Left hindlimb (tissue), 1 donor: ENCODE measurements at regions not wholly inside any gene's neighbourhood (a gene's known extent, or its start where the extent isn't known, plus 50 kb on each side); places are given as distances from the start of the nearest gene placed in this dataset.
"Not testable (repeated sequence)": the region's sequence is repeated elsewhere in the genome, so short reads cannot be mapped to it uniquely, and the experiment has no call there.

Experiments
- DNase-seq: peaks from one replicate; pipeline ENCODE4 v3.0.0-alpha.2; 2018

DNA sequence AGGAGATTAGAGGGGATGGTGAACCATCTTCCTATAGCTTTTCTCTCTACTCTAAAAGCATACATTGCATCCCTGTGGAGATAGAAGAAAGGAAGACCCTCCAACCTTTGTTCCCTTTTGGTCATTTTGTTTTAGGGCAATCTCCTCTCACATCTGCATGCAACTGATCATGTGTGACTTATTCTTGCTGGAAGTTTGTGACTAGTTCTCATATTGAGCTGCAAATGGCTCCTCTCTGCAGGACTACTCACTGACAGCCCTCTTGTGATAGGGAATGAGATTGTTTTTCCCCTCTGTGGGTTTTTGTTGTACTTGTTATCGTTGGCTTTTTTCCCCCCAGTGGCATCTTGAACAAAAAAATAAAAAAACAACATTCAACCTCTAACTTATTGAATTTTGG, 416.0 kb upstream of the CNTNAP5 start:
- DNase-seq = no peak

DNA sequence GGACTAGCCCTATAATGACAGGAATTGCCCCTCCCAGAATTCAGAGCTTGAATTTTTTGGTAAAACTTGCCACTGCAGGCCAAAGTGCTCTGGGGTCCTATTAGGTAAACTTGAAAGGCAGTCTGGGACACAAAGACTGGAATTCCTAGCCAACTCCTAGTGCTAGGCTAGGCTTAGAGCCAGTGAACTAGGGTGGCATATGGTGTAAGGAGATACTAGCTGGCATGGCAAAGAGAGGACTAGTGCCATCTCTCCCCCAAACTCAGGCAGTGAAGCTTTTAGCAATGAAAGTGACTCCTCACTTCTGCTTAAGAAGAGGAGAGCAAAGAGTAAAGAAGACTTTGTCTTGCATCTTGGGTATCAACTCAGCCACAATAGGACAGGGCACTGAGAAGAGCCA, 410.5 kb upstream of the CNTNAP5 start:
- DNase-seq = no peak

DNA sequence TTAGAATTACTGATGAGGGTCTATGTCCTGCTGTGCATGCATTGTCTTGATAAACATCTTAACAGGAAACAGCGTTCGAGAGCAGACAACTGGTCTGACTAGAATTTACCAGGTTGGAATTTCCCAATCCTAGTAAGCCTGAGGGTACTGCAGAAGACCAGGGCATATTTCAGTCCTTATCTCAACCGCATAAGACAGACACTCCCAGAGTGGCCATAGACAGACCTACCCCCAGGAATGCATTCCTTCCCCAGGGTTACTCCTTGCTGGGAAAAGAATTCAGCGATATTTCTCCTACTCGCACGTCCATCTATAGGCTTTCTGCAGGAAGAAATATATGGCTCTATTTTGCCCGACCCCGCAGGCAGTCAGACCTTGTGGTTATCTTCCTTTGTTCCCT, 406.4 kb upstream of the CNTNAP5 start:
- DNase-seq = not testable (repeated sequence)

DNA sequence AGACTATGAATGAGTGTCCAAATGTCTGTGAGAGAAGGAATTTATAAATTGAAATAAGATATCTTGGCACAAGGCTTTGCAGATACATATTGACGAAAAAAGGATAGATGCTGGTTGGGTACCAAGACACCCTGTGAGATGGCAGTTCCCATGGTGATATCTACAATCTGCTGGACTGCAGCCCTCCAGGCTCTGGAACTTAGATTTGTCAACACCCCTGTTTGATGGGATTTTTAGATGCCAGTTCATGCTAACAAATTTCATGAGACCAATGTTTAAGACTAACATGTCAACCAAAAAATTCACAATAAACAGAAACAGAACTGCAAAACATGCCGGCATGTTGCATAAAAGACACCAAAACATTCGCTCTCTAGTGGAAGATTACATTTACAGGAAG, 400.3 kb upstream of the CNTNAP5 start:
- DNase-seq = no peak

DNA sequence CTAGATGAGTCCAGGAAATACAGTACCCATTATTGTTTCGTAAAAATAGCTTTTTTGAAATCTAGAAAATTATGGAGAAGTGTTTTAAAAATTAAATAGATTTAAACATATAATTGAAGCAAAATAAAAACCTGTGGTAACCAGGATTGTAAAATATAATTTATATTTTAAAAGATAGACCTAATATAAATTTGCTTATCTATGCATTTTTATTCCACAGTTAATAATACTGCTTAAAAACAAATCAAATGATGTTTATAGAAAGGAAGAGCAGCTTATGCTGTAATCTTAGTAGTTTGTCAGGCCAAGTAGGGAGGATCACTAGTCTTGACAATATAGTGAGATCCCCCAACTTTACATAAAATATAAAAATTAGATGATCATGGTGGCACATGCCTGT, 388.9 kb upstream of the CNTNAP5 start:
- no peak for DNase-seq

DNA sequence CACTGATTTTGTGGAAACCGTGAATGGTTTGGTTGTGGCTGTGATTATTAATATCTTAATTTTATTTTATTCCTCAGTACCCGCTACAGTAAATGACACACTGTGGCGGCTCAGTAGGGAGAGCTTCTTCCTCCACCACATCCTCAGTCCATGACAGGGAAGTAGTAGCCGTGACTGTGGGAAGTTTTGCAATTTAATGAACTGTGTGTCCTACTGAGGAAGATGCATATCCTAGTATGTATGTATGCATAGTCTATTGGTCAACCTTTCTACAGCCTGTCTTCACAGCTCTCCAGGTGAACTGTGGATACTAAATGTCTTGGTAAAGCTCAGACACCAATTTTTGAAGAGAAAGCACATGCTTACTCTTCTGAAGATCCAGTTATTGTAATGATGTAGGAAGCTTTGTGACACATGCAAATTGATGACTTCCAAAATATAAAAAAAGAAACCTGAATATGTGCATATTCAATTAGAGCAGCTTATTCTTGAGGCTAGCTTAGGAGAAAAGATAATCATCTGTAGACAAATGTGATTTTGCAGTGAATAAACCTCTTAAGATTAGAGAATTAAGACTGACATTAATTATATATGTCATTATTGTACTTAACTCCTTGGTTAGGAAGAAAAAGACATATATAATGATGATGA, 384.3 kb upstream of the CNTNAP5 start:
- no peak for DNase-seq

DNA sequence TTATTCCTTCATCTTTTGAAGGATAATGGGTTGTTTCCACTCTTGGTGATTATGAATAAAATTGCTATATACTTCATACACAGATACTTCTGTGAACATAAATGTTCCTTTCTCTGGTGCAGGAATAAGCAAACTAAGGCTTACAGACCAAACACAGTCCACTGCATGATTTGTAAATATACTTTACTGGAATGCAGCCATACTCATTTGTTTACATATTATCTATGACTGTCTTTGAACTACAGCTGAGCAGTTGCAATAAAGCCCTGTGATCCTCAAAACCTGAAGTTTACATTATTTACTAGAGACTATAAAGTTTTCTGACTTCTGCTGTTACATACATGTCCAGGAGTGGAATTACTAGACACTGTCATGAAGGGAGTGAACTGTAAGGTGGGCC, 381.0 kb upstream of the CNTNAP5 start:
- DNase-seq = no peak

DNA sequence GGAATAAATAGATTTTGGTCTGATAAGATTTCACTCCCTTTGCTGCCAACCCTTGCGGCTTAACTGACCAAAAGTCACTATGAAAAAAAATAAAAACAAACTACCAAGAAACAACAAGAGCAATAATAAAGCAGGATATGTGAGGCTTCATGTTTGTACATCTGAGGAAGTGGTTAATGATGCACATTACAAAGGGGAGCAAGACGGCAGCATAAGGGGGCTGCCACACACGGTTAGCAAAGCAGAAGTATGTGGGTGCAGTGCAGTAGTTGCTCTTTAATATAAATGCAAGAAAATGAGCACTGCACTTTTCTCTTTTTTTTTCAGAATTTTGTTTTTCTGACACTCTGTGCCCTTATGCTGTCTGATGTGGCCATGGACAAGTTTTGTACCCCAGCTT, 377.1 kb upstream of the CNTNAP5 start:
- DNase-seq = no peak

DNA sequence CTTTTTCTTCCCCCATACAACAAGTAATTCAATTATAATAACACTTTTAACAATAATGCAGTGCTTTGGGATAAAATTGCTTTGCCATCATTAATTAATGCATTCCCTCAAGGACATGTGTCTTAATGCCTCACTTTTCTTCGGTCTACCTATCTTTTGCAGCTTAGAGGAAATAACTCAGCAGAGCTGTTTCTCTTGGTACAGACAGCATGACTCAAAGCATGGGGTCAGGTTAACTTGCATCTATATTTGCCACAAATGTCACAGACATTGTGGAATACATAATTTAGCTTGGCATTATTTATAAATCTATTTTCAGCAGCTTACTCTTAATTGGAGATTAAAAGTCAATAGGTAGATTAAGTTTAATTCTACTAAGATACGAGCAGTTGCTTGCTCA, 376.1 kb upstream of the CNTNAP5 start:
- no peak for DNase-seq

DNA sequence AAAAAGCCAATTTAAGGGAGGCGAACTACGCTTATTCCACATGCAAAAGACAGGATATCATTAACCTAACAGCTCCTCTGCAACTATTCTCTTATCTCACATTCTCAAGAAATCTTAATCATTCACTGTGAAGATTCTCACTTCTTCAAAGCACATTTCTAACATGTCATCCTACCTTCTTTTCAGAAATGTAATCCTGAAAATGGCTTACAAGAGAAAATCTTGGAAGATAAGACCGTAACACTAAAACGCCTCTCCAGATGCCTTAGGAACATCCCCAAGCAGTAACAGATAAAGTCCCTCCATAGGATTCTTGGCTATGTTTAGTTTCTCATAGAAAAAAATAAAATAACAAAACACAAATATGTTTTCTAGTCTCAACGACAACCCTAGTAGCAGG, 373.9 kb upstream of the CNTNAP5 start:
- DNase-seq = no peak

DNA sequence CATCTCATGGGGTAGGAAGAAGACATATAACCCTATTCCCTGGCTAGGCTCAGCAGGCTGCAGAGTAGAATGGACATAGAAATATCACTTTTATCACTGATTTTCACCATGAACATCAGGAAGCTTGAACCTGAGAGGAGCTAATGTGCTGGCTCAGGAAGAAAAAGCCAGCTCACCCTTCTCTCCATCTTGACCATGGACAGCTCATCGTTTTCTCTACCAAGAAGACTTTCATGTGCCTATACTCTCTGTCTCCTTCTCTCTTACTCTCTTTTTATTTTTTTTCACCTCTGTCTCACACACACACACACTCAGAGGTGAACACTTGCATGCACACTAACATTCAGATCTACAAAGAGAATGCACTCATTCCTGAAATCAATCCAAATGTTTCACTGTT, 372.8 kb upstream of the CNTNAP5 start:
- DNase-seq = no peak

DNA sequence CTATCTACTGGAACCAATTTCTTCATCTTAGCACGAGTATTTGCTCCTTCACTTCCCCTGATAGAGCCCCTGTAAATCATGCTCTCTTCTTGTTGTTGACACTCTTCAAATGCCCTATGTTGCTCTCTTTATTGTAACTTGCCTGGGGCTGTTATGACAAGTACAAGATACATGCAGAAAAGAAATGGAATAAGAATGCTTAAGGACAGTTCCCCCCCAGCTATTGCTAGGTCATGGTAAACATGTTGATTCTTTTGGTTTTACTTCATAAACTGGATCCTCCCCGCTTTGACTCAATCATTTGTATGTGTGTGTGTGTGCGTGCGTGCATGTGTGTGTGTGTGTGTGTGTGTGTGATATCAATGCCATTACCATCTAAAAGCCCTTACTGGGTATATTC, 368.5 kb upstream of the CNTNAP5 start:
- DNase-seq = no peak

DNA sequence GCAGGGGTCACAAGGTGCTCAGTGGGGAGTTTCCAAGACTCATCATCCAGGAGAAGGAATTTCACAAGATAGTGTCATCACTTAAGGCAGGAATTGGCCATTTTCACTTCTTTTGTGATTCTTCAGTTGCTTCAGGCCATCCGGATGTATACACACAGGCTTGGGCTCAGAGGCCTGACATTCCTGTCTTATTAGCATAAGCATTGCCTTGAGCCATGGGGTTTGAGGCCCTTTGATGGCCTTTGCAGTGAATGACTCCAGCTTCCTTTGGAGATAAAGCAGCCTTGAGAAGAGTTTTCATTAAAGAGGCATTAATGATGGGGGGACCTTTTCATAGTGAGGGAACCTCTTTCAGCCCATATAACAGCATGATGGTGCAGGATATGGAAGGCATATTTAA, 366.0 kb upstream of the CNTNAP5 start:
- DNase-seq = no peak

DNA sequence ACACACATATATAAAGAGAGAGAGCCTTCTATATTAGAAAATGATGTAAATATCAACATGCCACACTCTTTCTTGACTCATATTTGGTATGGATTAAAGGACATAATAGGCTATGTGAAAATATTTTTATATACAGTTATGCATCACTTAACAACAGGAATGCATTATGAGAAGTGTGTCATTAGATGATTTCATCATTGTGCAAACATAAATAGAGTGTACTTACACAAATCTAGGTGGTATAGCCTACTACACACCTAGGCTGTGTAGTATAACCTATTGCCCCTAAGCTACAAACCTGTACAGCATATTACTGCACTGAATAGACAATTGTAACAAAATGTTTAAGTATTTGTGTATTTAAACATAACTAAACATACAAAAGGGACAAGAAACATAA, 354.8 kb upstream of the CNTNAP5 start:
- DNase-seq = no peak

DNA sequence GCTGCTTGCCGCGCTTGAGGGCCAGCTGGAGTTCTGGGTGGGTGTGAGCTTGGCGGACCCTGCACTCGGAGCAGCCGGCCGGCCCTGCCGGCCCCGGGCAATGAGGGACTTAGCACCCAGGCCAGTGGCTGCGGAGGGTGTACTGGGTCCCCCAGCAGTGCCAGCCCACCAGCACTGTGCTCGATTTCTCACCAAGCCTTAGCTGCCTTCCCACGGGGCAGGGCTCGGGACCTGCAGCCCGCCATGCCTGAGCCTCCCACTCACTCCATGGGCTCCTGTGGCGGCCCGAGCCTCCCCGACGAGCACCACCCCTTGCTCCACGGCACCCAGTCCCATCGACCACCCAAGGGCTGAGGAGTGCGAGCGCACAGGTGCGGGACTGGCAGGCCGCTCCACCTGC, 341.3 kb upstream of the CNTNAP5 start:
- not testable (repeated sequence) for DNase-seq

DNA sequence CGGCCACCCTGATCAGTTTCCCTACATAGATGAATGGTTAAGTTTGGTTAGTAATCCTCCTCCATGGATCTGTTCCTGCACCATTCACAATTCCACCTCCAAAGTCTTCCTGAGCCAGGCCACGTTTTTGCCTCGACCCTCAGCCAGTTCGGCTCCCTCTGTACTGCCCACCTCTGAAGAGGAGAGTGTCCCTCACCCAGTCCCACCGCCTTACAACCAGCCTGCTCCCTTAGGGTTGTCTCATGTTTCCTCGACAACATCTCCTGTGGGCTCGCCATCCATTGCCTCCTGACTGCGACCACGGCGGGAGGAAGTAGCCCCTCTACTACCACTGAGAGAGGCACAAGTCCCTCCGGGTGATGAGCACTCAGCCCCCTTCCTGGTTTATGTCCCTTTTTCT, 338.0 kb upstream of the CNTNAP5 start:
- DNase-seq = no peak

DNA sequence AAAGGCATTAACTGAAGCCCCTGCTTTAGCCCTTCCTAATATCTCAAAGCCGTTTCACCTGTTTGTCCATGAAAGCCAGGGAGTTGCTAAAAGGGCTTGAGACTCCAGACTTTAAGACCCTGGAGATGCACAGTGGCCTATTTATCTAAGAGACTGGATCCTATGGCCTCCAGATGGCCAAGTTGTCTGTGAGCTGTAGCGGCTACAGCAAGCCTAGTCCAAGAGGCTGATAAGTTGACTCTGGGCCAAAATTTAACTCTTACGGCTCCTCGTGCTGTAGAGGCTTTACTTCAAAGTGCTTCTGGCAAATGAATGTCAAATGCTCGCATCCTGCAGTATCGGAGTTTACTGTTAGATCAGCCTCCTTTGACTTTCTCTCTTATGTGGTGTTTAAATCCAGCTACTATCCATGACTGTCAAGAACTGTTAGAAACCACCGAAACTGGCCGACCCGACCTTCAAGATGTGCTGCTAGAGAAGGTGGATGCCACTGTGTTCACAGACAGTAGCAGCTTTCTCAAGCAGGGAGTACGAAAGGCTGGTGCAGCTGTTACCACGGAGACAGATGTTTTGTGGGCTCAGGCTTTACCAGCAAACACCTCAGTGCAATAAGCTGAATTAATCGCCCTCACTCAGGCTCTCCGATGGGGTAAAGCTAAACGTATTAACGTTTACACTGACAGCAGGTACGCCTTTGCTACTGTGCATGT, 336.7 kb upstream of the CNTNAP5 start:
- DNase-seq = no peak

DNA sequence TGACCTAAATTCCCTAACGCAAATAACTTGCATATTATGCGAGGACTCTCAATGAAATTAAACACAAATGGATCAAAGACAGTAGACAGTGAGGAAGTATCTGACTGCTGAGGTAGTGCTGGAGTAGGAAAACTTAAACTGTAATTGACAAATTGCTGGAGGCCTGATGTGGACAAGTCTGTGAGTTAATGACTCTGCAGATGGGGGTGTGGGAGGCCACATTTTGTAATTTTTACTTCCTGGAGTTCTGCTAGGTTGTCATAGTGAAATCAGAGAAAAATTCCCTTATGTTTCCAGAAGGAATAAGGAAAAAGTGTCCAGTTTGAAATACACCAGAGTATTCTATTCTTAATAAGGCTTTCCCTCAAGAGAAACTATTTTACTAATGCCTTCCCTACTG, 333.0 kb upstream of the CNTNAP5 start:
- DNase-seq = no peak

DNA sequence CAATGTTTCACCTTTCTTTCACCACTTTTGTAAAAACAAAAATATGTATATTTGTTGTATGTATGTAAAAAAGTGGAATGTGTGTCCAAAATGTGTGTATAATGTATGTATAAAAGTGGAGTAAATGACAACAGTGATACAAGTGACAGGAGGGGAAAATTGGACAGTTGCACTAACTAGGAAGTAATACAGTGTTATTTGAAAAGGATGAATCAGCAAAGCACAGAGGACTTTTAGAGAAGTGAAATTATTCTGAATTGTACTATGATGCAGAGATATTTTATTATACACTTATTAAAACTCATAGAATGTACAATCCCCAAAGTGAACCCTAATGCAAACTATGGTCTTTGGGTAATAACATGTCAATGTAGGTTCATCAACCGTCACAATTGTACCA, 331.3 kb upstream of the CNTNAP5 start:
- no peak for DNase-seq

DNA sequence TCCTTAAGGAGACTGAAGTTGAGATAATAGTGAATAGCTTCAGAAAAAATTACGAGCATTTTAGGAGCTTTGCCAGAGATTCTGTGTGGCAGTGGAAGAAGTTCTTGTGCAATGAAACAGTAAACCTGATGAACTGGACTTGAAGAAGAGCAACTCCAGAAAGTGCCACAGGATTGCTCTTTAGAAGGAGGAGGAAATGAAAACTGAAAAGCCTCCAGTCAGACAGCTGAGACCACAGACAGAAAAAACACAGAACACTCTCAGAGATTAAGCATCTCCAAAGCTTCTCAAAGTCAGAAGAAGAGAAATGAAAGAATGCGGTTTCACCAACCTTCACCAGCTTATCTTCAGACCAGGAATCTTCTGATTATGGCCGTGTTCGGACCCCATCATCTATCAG, 329.7 kb upstream of the CNTNAP5 start:
- DNase-seq = no peak

DNA sequence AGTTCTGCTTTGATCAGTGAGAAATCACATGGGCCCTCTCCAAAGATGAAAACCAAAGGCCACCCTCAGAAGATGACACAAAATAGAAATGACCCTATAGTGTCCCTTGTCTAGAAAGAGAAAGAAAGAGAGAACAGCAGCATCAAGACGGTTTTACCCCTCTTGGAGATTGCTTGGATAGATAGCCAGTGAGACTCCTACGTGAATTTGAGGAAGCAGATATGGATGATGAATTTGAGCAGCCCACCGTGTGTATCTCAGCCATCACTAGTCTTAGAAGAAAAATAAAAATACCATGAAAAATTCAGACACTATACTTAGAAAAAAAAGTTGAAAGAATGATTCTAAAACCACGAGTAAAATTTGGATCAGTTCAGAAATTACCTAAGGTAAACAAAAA, 329.1 kb upstream of the CNTNAP5 start:
- DNase-seq = no peak

DNA sequence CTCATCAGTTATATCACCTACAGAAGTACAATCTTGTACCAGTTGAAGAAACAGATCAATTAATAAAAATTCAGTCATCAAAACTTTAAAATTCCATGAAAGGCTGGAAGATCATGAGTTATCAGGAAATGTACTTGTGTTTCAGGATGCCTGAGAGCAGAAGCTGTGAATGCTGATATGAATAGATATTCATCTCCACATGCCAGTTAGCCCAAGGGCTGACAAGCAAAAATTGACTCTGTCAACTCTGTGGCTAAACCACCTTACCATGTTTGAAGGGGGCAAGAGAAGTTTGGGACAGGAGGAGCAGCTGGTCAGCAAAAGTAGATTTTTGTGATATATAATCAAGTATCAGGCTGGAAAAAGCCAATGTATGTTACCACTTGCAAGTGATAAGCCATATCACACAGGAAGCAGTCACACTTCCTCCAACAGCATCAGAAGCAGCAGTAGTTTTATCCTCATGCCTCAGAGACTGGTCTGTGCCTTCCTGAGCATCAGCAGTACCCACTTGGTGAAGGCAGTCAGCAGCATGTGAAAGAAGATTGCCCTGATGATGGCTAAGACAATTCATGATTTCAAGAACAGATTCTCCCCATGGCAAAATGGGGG, 328.2 kb upstream of the CNTNAP5 start:
- no peak for DNase-seq

DNA sequence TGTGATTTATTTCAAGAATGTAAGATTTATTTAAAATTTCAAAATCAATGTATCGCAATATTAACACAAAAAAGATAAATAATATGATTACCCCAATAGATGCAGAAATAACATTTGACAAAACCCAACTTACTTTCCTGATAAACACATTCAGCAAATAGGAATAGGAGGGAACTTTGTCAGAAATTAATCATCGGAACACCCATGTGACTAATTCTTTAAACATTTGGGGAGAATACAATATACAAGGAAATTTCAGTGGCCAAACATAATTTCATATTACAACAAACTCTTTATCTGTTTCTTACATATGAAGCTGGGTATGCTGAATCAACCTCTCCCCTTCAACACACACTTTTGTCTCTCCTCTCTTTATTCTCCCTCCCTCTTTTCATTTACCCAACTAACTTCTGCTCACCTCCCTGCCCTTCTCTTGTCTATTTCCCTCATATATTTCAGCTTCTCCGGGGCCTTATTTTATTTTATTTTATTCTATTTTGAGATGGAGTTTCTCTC, 309.6 kb upstream of the CNTNAP5 start:
- DNase-seq = no peak

DNA sequence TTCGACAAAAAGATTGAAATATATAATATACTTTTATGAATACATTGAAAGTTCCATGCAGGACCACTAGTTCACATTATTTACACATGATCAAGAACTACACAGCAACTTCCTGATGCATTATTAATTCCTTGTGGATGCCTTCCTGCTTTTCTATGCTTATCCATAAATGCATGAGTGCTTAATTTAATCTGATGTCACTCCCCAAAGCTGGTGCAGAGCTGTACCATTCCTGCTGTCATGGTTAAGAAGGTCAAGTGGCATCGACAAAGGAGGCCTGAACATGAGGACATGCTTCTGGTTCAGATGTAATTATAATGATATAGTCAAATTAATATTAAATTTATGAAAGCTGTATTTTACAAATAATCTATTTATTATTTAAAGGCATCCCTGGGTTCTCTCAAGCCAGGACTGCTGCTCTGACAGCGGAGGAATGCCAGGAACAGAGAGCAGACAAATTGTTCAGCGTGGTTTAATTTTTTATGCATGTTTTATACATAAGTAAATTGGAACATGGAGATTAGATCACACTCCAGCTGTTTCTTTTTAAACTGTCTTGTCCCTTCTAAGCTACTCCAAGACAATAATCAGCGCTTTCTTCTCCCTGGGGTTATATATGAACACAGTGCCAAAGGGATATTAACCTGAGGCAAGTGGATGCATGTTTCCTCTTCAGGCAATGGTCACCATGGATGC, 307.3 kb upstream of the CNTNAP5 start:
- DNase-seq = no peak
